ENCODE measurements at regions not wholly inside any gene's neighbourhood (a gene's known extent, or its start where the extent isn't known, plus 50 kb on each side); places are given as distances from the start of the nearest gene placed in this dataset.

DNA sequence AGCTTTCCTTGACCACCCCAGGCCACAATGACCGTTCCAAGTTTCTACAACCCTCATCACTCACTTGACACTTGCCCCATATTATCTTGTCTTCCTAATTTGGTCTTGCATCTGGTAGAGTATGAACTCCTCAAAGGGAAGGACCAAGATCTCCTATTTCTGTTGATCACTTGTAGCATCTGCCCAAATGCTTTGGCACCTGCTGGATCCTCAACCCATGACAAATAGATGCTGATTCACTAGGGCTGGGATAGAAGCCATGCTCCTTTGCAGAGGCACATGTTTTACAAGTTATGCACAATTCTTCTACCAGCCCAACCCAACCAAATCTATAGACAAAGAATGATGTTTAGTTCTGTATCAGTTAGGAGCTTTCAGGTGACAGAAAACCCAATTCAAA lies 110.7 kb downstream of the UNC5CL start:
- no peak for TF ChIP-seq POLR2A (IDR thresholded peaks at IDR 0.05)
- TF ChIP-seq, protein P1, sequence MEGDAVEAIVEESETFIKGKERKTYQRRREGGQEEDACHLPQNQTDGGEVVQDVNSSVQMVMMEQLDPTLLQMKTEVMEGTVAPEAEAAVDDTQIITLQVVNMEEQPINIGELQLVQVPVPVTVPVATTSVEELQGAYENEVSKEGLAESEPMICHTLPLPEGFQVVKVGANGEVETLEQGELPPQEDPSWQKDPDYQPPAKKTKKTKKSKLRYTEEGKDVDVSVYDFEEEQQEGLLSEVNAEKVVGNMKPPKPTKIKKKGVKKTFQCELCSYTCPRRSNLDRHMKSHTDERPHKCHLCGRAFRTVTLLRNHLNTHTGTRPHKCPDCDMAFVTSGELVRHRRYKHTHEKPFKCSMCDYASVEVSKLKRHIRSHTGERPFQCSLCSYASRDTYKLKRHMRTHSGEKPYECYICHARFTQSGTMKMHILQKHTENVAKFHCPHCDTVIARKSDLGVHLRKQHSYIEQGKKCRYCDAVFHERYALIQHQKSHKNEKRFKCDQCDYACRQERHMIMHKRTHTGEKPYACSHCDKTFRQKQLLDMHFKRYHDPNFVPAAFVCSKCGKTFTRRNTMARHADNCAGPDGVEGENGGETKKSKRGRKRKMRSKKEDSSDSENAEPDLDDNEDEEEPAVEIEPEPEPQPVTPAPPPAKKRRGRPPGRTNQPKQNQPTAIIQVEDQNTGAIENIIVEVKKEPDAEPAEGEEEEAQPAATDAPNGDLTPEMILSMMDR (IDR thresholded peaks at IDR 0.05), result no peak

All from right lobe of liver (tissue), 4 donors.